ENCODE measurements at regions not wholly inside any gene's neighbourhood (a gene's known extent, or its start where the extent isn't known, plus 50 kb on each side); places are given as distances from the start of the nearest gene placed in this dataset.

DNA sequence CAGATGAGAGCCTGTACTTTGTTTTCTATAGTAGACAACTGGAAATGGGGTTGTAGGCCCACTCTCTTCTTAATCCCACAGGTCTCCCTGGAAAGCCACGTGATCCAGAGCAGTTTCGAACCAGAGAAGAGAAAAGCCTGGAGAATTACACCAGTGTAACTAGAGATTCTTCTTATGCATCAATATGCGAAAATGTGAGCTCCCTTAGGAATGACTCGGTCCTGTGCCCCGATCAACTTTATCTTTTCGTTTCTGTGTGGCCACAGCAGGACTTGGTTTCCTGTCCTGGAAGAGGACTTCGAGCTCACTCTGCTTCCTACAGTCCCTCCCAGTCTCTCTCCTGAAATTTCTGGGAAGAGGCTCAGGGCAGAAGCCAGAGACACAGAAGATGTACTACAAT is 73.8 kb upstream of the TPM1 start:
- DNase-seq: no peak

DNA sequence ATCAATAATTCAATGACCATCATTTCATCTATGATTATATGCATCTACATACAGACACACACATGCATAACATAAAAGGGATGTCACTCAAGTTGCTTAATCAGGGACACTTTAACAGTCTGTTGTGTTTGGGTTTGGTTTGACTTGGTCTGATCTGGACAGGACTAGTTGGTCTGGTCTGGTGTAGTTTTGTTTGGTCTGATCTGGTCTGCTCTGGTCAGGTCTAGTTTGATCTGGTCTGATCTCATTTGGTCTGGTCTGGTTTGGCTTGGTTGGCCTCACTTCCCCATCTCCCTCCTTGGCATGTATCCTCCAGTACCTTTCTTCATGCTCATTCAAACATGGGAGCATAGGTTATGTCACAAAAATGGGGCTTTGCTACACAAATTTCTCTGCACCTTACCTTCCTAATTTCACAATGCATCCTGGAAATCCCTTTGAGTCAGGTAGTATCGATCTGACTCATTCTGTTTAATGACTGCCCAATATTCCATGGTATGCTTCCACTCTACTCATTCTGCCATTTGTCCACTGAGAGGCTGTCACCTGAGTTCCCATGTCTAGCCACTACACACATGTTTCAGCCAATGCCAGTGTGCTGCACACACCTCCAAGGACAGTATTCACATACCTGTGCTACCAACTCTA is 73.0 kb upstream of the TPM1 start:
- DNase-seq: no peak

DNA sequence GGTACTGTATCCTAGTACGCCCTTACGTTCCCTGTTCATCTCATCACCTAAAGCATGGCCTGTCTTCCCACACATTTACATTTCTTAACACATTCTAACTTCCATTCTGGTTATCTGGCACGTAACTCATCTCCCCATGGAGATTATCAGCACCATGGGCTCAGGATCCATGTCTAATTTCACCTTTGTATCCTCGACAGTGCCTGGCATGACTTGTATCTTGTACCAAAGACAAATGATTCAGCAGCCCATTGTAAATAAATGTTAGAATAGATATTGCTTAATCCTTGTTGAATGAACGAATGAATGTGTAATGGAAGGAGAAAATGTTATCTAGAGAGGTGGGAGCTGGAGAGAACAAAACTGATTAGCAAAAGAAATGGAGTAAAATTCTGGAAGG is 69.7 kb upstream of the TPM1 start:
- DNase-seq: no peak

DNA sequence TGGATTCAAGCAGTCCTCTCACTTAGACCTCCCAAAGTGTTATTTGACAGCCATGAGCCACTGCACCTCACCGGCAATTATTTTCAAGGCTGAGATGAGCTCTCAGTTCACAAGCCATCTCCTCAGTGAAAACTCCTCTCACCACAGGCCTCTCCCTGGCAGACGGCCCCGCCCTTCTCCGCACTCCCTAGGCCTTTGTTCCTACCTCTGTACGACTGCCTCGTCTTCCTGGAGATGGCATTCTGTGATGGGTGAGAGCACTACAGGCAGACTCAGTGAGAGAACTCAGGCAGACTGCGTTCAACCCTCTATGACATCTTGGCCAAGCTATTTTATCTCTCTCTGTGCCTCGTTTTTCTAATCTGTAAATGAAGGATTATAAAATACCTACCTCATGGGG is 67.0 kb upstream of the TPM1 start:
- no peak for DNase-seq

DNA sequence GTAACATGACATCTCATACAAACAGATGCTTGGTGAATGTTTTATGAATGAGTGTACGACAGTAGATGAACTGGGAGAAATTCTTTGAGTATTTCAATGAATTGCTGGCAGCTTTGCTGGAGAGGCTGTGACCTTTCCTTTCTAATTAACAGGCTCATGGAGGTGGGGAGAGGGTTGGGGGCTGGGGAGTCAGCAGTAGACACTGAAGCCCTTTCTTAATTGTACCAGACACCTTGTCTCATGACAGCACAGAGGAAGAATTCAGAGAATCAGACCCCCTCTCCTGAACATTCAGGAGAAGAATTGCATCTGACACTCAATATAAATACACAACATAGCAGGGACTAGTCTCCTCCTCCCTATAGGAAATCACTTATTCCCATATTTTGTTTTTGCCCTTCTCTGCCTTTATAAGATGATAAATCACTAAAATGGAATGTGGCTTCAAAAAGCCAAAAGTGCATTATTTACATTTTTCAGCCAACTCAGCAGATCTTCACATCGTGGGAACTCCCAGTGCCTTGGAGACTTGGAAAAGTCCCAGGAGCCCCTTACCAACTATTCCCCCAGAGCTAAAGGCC is 66.2 kb upstream of the TPM1 start:
- no peak for DNase-seq

DNA sequence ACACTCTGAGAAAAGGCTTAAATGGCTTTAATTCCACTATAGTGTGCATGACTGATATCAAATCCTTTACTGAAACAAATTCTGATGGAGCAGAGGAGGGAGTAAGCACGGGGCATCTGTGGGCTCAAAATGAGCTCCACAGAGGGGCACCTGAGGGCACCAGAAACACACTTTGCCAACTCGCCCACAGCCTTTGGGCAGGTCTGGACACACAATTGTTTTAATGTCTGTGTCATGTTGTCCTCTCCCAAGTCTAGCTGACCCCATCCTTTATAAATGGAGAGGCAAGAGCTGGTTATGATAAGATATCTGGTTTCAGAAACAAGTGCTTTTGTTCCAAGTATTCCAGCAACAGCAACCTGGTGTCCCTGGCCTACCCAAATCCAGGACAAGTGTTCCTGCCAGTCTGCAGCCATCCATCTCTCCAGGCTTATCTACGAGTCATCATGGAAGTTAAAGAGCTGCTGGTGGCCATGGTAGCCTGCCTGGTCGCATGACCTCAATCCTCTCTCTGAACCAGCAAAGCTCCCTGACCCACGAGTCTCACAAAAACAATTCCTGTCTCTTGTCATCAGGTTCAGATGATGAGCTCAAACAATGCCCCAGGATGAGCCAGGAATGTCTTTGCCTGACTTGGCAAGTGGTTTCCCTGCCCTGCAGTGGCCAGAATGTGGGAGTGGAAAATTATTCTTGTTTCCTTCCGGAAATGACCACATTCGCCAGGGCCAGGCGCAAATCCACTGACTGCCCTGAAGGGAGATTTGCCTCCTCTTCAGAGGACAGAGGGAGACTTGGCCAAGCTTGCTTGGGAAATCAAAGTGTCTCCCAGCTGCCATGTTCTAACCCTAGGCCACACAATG is 64.4 kb upstream of the TPM1 start:
- DNase-seq: no peak

DNA sequence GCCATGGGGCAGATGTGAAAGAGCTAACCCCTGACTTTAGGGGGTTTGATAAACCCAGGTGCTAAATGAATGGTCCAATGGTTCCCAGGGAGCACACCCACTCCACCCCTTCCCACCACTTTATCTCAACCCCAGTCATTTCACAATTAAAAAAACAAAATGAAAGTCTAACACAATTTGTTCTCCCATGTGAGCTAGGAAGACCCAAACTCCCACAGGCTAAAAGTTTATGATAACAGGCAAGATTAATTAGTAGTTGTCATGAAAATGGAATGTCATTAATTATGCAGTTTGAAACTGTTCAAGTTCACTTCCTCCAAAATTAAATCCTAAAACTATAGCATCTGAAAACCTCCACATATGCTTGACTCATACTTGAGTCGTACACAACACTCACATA is 63.3 kb upstream of the TPM1 start:
- DNase-seq: no peak

DNA sequence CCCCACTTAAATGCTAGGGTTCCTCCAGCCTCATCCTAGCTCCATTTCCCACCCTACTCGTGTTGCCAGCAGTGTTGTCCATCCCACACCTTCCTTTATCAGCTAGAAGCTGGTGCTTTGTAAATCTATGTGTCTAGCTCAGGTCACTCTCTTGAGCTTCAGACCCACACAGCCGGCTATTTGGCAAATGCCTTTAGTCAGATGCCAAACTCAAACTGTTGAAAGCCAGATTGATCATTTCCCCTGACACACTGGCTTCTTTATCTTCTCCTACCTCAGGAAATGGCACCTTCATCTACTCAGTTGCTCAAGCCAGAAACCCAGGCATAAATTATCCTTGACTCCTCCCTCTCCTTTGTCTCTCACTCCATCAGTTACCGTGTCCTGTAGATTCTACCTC is 61.5 kb upstream of the TPM1 start:
- no peak for DNase-seq

DNA sequence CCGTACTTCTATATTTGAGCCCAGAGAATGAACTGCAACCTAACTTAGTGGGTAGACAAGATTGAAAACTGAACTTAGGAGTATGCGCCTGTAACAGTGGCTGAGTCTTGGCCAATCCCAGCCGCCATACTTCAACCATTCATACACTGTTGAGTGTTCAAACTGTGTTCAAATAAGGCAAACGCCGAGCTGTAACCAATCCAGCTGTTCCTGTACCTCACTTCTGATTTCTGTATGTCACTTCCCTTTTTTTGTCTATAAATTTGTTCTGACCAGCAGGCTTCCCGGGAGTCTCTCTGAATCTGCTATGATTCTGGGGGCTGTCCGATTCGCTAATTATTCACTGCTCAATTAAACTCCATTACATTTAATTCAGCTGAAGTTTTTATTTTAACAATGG is 58.6 kb upstream of the TPM1 start:
- DNase-seq: no peak

DNA sequence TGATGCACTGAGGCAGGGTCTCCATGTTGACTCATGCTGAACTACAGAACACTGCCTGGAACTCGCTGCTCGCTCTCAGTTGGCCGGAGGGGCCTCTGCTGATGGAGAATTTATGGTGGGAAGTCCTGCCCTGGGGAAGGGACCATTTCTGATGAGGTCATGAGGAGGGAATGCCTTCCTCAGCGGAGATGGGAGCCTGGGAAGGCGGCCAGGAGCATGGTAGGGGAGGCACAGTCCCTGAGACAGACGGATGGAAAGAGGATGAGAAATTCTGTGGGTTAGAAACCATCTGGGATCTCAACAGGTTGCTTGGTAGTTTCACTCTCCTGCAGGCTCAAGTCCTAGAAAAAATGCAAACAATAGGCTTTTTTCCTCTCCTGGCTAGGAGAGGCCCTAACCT is 56.8 kb upstream of the TPM1 start:
- no peak for DNase-seq

DNA sequence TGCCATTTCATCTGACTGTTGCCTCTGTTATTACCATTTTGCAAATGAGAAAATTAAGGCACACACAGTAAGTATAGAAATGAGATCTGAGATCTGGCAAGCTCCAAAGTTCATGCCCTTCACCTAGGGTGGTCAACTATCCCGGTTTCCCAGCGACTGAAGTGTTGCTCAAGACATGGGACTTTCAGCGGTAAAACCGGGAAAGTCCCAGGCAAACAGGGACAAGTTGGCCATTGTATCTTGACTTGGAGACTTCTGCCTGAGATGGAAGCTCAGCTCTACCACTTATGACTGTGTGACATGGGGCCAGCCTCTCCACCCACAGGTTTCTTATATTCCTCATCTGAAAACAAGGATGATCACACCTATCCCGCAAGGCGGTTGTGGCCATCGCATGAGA is 55.6 kb upstream of the TPM1 start:
- DNase-seq: no peak

DNA sequence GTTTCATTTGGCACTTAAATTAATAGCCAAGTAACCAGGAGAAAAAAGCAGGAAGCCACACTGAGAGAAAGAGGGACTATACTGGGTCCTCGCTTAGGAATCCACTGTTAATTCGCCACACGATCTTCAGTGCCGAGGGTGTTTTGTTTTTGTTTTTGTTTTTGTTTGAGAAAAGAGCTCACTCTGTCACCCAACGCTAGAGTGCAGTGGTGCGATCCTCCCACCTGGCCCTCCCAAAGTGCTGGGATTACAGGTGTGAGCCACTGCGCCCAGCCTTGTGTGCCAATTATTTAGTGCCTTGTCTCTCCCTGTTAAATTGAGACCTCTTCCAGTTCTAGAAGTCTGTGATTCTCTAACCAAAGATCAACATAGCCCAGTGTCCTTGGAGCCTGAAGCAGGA is 53.8 kb upstream of the TPM1 start:
- no peak for DNase-seq

DNA sequence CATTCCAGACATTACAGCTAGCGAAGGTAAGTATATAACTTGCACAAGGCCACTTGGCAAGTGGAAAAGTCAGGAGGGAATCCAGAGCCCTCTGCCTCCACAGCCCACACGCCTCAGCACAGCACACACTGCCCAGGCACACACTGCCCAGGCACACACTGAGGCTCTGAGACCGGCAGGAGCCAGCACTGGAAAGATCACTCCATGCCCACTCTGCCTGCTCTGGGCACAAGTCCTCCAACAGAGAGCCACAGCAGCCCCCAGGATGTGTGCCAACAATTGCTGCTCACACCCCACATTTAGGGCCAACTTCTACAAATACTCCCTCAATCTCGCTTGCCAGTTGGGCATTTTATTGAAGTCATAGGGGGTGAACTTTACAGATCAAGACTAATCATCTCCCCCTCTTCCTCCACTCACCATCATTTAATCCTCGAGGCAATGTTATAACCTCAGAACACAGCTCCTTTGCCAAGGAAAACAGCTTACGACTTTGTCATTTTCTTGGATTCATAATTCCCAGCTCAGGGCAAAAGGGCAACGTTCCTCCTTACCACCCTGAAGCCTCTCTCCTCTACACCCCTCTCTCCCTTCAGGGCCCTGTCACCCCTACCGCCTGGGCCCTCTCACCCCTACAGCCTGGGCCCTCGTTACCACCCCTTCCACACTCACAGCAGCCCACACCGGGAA is 53.0 kb upstream of the TPM1 start:
- DNase-seq: no peak

DNA sequence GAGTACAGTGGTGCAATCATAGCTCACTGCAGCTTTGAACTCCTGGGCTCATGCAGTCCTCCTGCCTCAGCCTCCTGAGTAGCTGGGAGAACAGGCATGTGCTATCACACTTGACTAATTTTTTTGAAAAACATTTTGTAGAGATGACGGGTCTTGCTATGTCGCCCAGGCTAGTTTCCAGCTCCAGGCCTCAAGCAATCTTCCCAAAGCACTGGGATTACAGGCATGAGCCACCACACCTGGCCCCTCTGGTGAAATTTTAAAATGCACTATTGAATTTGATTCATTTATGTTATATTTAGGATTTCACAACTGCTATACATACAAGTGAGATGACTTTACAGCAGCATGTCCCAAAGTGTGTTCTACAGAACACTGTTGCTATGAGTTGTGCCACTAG is 50.8 kb upstream of the TPM1 start:
- DNase-seq: no peak

DNA sequence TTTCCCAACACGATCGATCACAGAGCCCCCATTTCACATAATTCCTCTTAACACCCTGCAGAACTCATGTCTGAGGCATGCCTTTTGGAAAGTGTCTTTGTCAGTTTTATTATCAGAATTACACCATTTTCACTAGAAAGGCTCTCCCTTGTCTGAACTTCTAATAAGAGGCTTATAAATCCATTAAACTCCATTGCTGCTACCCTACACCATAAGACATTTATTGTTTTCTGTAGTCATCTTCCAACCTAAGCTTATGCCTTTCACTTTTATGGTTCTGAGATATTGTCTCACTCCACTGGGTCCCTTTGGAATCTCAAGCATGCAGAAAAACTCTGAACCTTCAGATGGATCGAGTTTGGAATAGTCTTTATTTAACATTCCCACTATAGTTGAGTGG is 50.2 kb upstream of the TPM1 start:
- no peak for DNase-seq

Data from NCI-H2081 (cell line).